GM23248 (cell line): ENCODE measurements at regions not wholly inside any gene's neighbourhood (a gene's known extent, or its start where the extent isn't known, plus 50 kb on each side); places are given as distances from the start of the nearest gene placed in this dataset.

Experiments
- DNase-seq: peaks from one replicate; pipeline ENCODE4 v3.0.0-alpha.2; 2015
- H2AFZ ChIP-seq: fragments of 200-600 bp; sonication (generic); 2 replicates; pipeline ENCODE4 v1.6.1; 2016; ENCODE audit warnings: antibody characterized with exemption
- H3F3A ChIP-seq: fragments of 200-600 bp; sonication (generic); 2 replicates; pipeline ENCODE4 v1.6.1; 2016; ENCODE audit warnings: mild to moderate bottlenecking, antibody characterized with exemption, mixed run types; ENCODE audit not compliant: insufficient read depth
- H3K27ac ChIP-seq: fragments of 200-600 bp; sonication (generic); 2 replicates; pipeline ENCODE4 v1.5.1; 2016; ENCODE audit warnings: mild to moderate bottlenecking
- H3K27me3 ChIP-seq: fragments of 200-600 bp; sonication (generic); replicated peaks from 2 replicates; pipeline ENCODE4 v1.6.1; 2016; ENCODE audit warnings: mild to moderate bottlenecking; ENCODE audit not compliant: insufficient read depth
- H3K36me3 ChIP-seq: fragments of 200-600 bp; sonication (generic); 2 replicates; pipeline ENCODE4 v1.6.1; 2016; ENCODE audit warnings: low read depth, mild to moderate bottlenecking
- H3K4me1 ChIP-seq: fragments of 200-600 bp; sonication (generic); 2 replicates; pipeline ENCODE4 v1.6.1; 2016; ENCODE audit warnings: mild to moderate bottlenecking; ENCODE audit not compliant: insufficient read depth
- H3K4me2 ChIP-seq: fragments of 200-600 bp; sonication (generic); one replicate; pipeline ENCODE4 v1.6.1; 2016; ENCODE audit warnings: mild to moderate bottlenecking; ENCODE audit not compliant: unreplicated experiment
- H3K4me3 ChIP-seq: fragments of 200-600 bp; sonication (generic); 2 replicates; pipeline ENCODE4 v1.5.1; 2016; ENCODE audit warnings: mild to moderate bottlenecking
- H3K79me2 ChIP-seq: fragments of 200-600 bp; sonication (generic); 2 replicates; pipeline ENCODE4 v1.6.1; 2016; ENCODE audit warnings: mild to moderate bottlenecking; ENCODE audit not compliant: insufficient read depth
- H3K9ac ChIP-seq: fragments of 200-600 bp; sonication (generic); 2 replicates; pipeline ENCODE4 v1.6.1; 2016; ENCODE audit warnings: mild to moderate bottlenecking
- H3K9me2 ChIP-seq: fragments of 200-600 bp; sonication (generic); 2 replicates; pipeline ENCODE4 v1.6.1; 2016; ENCODE audit warnings: mixed run types, mild to moderate bottlenecking, moderate library complexity; ENCODE audit not compliant: insufficient read depth
- H3K9me3 ChIP-seq: fragments of 200-600 bp; sonication (generic); one replicate; pipeline ENCODE4 v1.6.1; 2017; ENCODE audit warnings: low read depth
- H4K20me1 ChIP-seq: fragments of 200-600 bp; sonication (generic); 2 replicates; pipeline ENCODE4 v1.6.0; 2016; ENCODE audit not compliant: insufficient read depth
- EZH2 ChIP-seq: fragments of 200-600 bp; sonication (generic); IDR thresholded peaks from 2 replicates; pipeline ENCODE4 v1.6.1; 2018; ENCODE audit warnings: antibody characterized with exemption, mild to moderate bottlenecking; ENCODE audit not compliant: insufficient read depth, poor library complexity, severe bottlenecking
- EZH2phosphoT487 ChIP-seq: fragments of 200-600 bp; sonication (generic); IDR thresholded peaks from 2 replicates; pipeline ENCODE4 v1.6.1; 2018; ENCODE audit warnings: antibody characterized with exemption, moderate library complexity, mild to moderate bottlenecking, low read depth; ENCODE audit not compliant: insufficient read depth
- WGBS, 2 experiments: methylation state at CpG; one replicate each; pipeline ENCODE4 v1.1.6; 2015 to 2017; ENCODE audit warnings: low lambda C conversion rate in 2 of 2, low coverage in 1 of 2; ENCODE audit errors: missing lambda C conversion rate in 2 of 2; 5-methylcytosine and 5-hydroxymethylcytosine counted together
- in situ Hi-C: fragments of 300-500 bp; cut with MboI; formaldehyde crosslinking; loops from 2 replicates; pipeline ENCODE4 v1.15.0; 2020

GRCh38 chr7:145774777-145775176, 341.8 kb upstream of the CNTNAP2 start:
- Histone ChIP-seq H3K79me2 (no peaks in the 10 kb centered on the region), H3K27ac (no peak overlapping the region), H3K9me3 (peaks cover 7% of the 10 kb centered on the region), H4K20me1 (no peaks in the 10 kb centered on the region), H3F3A (no peaks in the 10 kb centered on the region), H3K4me1 (no peaks in the 10 kb centered on the region), H3K9me2 (no peaks in the 10 kb centered on the region), H3K4me3 (no peak overlapping the region), H3K36me3 (no peaks in the 10 kb centered on the region), H3K9ac (no peak overlapping the region), H3K4me2 (no peak overlapping the region), H2AFZ (no peak overlapping the region), H3K27me3 (no peaks in the 10 kb centered on the region)
- TF ChIP-seq EZH2phosphoT487 (no peak), EZH2 (no peak)
- no peak for DNase-seq
- 9 to 12% methylated on average over 2 of the region's 2 CpGs for WGBS, 2 experiments
- in situ Hi-C loops = no loop called here

GRCh38 chr7:145753004-145753403, 363.6 kb upstream of the CNTNAP2 start:
- Histone ChIP-seq H3K27ac (no peak overlapping the region), H3F3A (no peaks in the 10 kb centered on the region)

GRCh38 chr7:145737617-145738016, 379.0 kb upstream of the CNTNAP2 start:
- no peak for DNase-seq
- Histone ChIP-seq H3F3A (no peaks in the 10 kb centered on the region), H3K9ac (no peak overlapping the region), H4K20me1 (no peaks in the 10 kb centered on the region), H2AFZ (no peak overlapping the region), H3K27ac (no peak overlapping the region), H3K4me3 (no peak overlapping the region), H3K79me2 (no peaks in the 10 kb centered on the region), H3K9me2 (no peaks in the 10 kb centered on the region), H3K9me3 (no peaks in the 10 kb centered on the region), H3K4me1 (no peaks in the 10 kb centered on the region), H3K27me3 (no peaks in the 10 kb centered on the region), H3K36me3 (no peaks in the 10 kb centered on the region), H3K4me2 (no peak overlapping the region)
- in situ Hi-C loops = no loop called here
- 4 to 13% methylated on average over 2 of the region's 2 CpGs for WGBS, 2 experiments
- TF ChIP-seq EZH2 (no peak), EZH2phosphoT487 (no peak)

More at GRCh38 chr7:145753004-145753403, 363.6 kb upstream of the CNTNAP2 start:
- Histone ChIP-seq H3K9ac (no peak overlapping the region), H3K9me3 (peaks cover 4% of the 10 kb centered on the region), H3K27me3 (no peaks in the 10 kb centered on the region), H2AFZ (no peak overlapping the region), H3K9me2 (no peaks in the 10 kb centered on the region), H3K4me1 (no peaks in the 10 kb centered on the region), H3K36me3 (no peaks in the 10 kb centered on the region), H3K4me2 (no peak overlapping the region), H4K20me1 (no peaks in the 10 kb centered on the region), H3K4me3 (no peak overlapping the region), H3K79me2 (no peaks in the 10 kb centered on the region)
- in situ Hi-C loops = no loop called here
- no peak for DNase-seq
- WGBS, 2 experiments = 41% methylated on average over 11 of the region's 11 CpGs
- TF ChIP-seq EZH2phosphoT487 (no peak), EZH2 (no peak)

GRCh38 chr7:145735061-145735460, 381.5 kb upstream of the CNTNAP2 start:
- no peak overlapping the region for H3K27ac ChIP-seq
- WGBS, 2 experiments = 27 to 34% methylated on average over 3 of the region's 3 CpGs
- no peaks in the 10 kb centered on the region for H3K36me3 ChIP-seq
- no peak overlapping the region for H3K4me3 ChIP-seq
- no peak for TF ChIP-seq EZH2phosphoT487
- no peaks in the 10 kb centered on the region for H3K9me2 ChIP-seq
- H4K20me1 ChIP-seq = no peaks in the 10 kb centered on the region
- H3K9ac ChIP-seq = no peak overlapping the region
- H3F3A ChIP-seq = no peaks in the 10 kb centered on the region
- no peak overlapping the region for H2AFZ ChIP-seq
- no peak overlapping the region for H3K4me2 ChIP-seq
- H3K9me3 ChIP-seq = no peaks in the 10 kb centered on the region
- no peaks in the 10 kb centered on the region for H3K4me1 ChIP-seq
- H3K27me3 ChIP-seq = no peaks in the 10 kb centered on the region
- in situ Hi-C loops = no loop called here
- DNase-seq = no peak
- H3K79me2 ChIP-seq = no peaks in the 10 kb centered on the region

GRCh38 chr7:145732521-145732920, 384.1 kb upstream of the CNTNAP2 start:
- no peak for DNase-seq
- Histone ChIP-seq H3F3A (no peaks in the 10 kb centered on the region), H3K27me3 (no peaks in the 10 kb centered on the region), H4K20me1 (no peaks in the 10 kb centered on the region), H3K4me2 (no peak overlapping the region), H2AFZ (no peak overlapping the region), H3K9me3 (no peaks in the 10 kb centered on the region), H3K36me3 (no peaks in the 10 kb centered on the region), H3K79me2 (no peaks in the 10 kb centered on the region), H3K9me2 (no peaks in the 10 kb centered on the region), H3K9ac (no peak overlapping the region), H3K4me3 (no peak overlapping the region), H3K4me1 (no peaks in the 10 kb centered on the region), H3K27ac (no peak overlapping the region)
- WGBS, 2 experiments = 3 to 9% methylated on average over 2 of the region's 2 CpGs
- in situ Hi-C loops = no loop called here
- TF ChIP-seq EZH2phosphoT487 (no peak), EZH2 (no peak)
